Gastrocnemius medialis (tissue), 4 donors: ENCODE measurements at regions not wholly inside any gene's neighbourhood (a gene's known extent, or its start where the extent isn't known, plus 50 kb on each side); places are given as distances from the start of the nearest gene placed in this dataset.

ENCODE experiments used
- ATAC-seq, 2 donors: fragments of 150-250 bp; one replicate each; pipeline ENCODE4 v1.9.1; 2016
- DNase-seq, 2 donors: peaks; one replicate each; pipeline ENCODE4 v3.0.0-alpha.2; 2019
- H3K27ac ChIP-seq, 4 donors: fragments of 200-600 bp; sonication (generic); 1 replicate in 1 of 4; 2 replicates in 3 of 4; pipeline ENCODE4 v1.5.1; 2016 to 2018; ENCODE audit warnings: mild to moderate bottlenecking in 2 of 4, moderate library complexity in 1 of 4
- H3K27me3 ChIP-seq, 3 donors: fragments of 200-600 bp; sonication (generic) in 2 of 3; 1 replicate in 1 of 3; 2 replicates in 2 of 3; pipeline versions ENCODE4 v1.5.1 to v1.6.0; 2016 to 2019; ENCODE audit warnings: mild to moderate bottlenecking in 1 of 3, moderate library complexity in 1 of 3
- H3K36me3 ChIP-seq, 2 donors: fragments of 200-600 bp; sonication (generic) in 1 of 2; one replicate each; pipeline ENCODE4 v1.5.1; 2017 to 2018
- H3K4me1 ChIP-seq, 2 donors: fragments of 200-600 bp; sonication (generic) in 1 of 2; one replicate each; pipeline ENCODE4 v1.5.1; 2016 to 2017; ENCODE audit warnings: mild to moderate bottlenecking in 2 of 2
- H3K4me3 ChIP-seq, 4 donors: fragments of 200-600 bp; sonication (generic) in 3 of 4; 1 replicate in 1 of 4; 2 replicates in 3 of 4; pipeline ENCODE4 v1.5.1; 2016 to 2019; ENCODE audit warnings: mild to moderate bottlenecking in 2 of 4
- H3K9me3 ChIP-seq, 3 donors: fragments of 200-600 bp; sonication (generic) in 2 of 3; 1 replicate in 1 of 3; 2 replicates in 2 of 3; pipeline ENCODE4 v1.5.1; 2016 to 2019
- CTCF ChIP-seq, 5 experiments: fragments of 450-650 bp in 3 of 5; fragments of 200-600 bp in 2 of 5; sonication (generic) in 2 of 5; IDR thresholded peaks in 4 of 5; conservative IDR thresholded peaks in 1 of 5; 1 replicate in 4 of 5; 2 replicates in 1 of 5; pipeline ENCODE4 v1.5.1; 2016 to 2019; ENCODE audit warnings: antibody characterized with exemption in 5 of 5, mild to moderate bottlenecking in 3 of 5, moderate library complexity in 3 of 5
- POLR2A ChIP-seq, 2 donors: fragments of 450-650 bp; IDR thresholded peaks; one replicate each; pipeline ENCODE4 v1.6.1; 2017; ENCODE audit warnings: antibody characterized with exemption in 2 of 2, mild to moderate bottlenecking in 2 of 2, moderate library complexity in 2 of 2
- in situ Hi-C, 4 donors: fragments of 200-750 bp; cut with MboI; loops; one replicate each; pipeline versions ENCODE4 v1.15.0 to v1.8.0; 2017; ENCODE audit warnings: low sequenced_read_pairs in 4 of 4
- intact Hi-C: fragments of 100-400 bp; cut with DNase I; formaldehyde crosslinking; loops from one replicate; pipeline ENCODE4 v1.15.1; 2023; ENCODE audit warnings: low total_unique reads

DNA sequence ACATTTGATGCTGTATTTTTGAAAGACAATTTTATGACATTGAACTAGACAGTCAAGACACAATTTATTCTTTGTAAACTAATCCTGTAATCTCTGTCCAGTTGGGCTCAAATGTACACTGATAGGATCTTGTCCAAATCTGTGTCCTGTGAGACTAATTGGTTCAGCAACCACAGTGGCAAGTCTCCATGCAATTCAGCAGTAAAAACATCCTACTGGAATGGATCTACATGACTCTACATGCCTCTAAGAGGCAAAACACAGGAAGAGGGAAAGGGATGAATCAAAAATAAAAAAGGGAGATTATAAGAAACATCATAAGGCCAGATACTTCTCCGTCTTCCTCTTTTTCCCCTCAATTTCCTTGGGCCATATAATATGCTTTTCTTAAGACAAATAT lies 1164.2 kb downstream of the NLGN4Y start:
- no peak for DNase-seq
- Histone ChIP-seq H3K36me3 (no peaks in the 10 kb centered on the region), H3K9me3 (no peaks in the 10 kb centered on the region), H3K4me3 (no peak overlapping the region), H3K27me3 (no peaks in the 10 kb centered on the region), H3K4me1 (no peaks in the 10 kb centered on the region), H3K27ac (no peak overlapping the region)
- in situ Hi-C loops: no loop called here
- no peak for ATAC-seq
- intact Hi-C loops: no loop called here
- no peak for TF ChIP-seq POLR2A (IDR thresholded peaks at IDR 0.05)
- no peak for TF ChIP-seq CTCF (IDR thresholded peaks at IDR 0.05 in 4 of 5, conservative IDR thresholded peaks at IDR 0.05 in 1 of 5)

DNA sequence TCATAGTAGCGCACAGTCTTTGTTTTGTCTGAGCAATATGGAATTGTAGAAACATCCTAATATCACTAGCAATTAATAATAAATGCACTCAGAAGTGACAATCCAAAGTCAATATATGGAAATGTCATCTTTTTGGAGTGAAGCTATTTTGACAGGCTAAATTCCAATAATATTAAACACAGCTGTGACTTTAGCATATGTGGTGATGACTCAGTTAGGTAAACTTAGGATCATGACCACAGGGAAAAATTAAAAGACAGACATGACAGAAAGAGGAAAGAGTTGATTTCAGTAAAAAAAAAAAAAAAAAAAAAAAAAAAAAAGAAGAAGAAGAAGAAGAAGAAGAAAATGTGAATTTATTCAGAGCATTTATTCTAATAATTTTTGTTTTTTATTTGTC lies 1165.7 kb downstream of the NLGN4Y start:
- no peak overlapping the region for H3K27ac ChIP-seq
- DNase-seq: no peak
- H3K9me3 ChIP-seq: no peaks in the 10 kb centered on the region
- no peaks in the 10 kb centered on the region for H3K4me1 ChIP-seq
- no peaks in the 10 kb centered on the region for H3K27me3 ChIP-seq
- TF ChIP-seq CTCF (IDR thresholded peaks at IDR 0.05 in 4 of 5, conservative IDR thresholded peaks at IDR 0.05 in 1 of 5) (no peak), POLR2A (IDR thresholded peaks at IDR 0.05) (no peak)
- intact Hi-C loops: no loop called here
- in situ Hi-C loops: no loop called here
- no peak for ATAC-seq
- no peak overlapping the region for H3K4me3 ChIP-seq
- no peaks in the 10 kb centered on the region for H3K36me3 ChIP-seq

- H3K27me3 ChIP-seq: no peaks in the 10 kb centered on the region
- no peaks in the 10 kb centered on the region for H3K4me1 ChIP-seq
- no peaks in the 10 kb centered on the region for H3K36me3 ChIP-seq
- no peak for TF ChIP-seq CTCF (IDR thresholded peaks at IDR 0.05 in 4 of 5, conservative IDR thresholded peaks at IDR 0.05 in 1 of 5)
- TF ChIP-seq POLR2A (IDR thresholded peaks at IDR 0.05): no peak
- no peaks in the 10 kb centered on the region for H3K9me3 ChIP-seq
- in situ Hi-C loops: no loop called here
- H3K4me3 ChIP-seq: no peak overlapping the region
- no peak for DNase-seq
- no peak for ATAC-seq
- intact Hi-C loops: no loop called here
- H3K27ac ChIP-seq: no peak overlapping the region
These were observed 1177.8 kb downstream of the NLGN4Y start for GRCh38 chrY:15702131-15702530.

DNA sequence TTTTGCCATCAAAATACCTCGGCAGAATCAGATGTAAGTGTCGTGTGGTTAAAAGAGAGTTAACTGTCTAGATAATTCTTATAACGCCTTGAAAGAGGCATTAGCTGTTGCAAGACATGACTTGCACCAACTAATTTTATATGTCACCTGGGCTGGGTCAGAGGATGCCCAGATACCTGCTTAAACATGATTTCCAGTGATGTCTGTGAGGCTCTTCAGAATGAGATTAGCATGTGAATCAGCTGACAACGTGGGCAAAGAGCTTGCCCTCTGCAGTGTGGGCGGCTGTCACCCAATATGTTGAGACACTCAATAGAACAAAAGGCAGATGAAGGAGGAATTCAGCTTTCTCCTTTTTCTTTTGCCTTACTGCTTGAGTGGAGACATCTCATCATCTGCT lies 1180.6 kb downstream of the NLGN4Y start:
- Histone ChIP-seq H3K27me3 (no peaks in the 10 kb centered on the region), H3K4me3 (no peak overlapping the region), H3K9me3 (no peaks in the 10 kb centered on the region), H3K36me3 (no peaks in the 10 kb centered on the region), H3K27ac (no peak overlapping the region), H3K4me1 (no peaks in the 10 kb centered on the region)
- ATAC-seq (no peak), DNase-seq (no peak)
- in situ Hi-C loops: no loop called here
- TF ChIP-seq CTCF (IDR thresholded peaks at IDR 0.05 in 4 of 5, conservative IDR thresholded peaks at IDR 0.05 in 1 of 5) (no peak), POLR2A (IDR thresholded peaks at IDR 0.05) (no peak)
- intact Hi-C loops: no loop called here
